ENCODE measurements at regions not wholly inside any gene's neighbourhood (a gene's known extent, or its start where the extent isn't known, plus 50 kb on each side); places are given as distances from the start of the nearest gene placed in this dataset.

GRCh38 chr11:103703954-103704353, 332.5 kb upstream of the DDI1 start:
- 83 to 88% methylated on average over 6 of the region's 6 CpGs for WGBS, 2 donors
- H3K4me3 ChIP-seq (ENCODE audit: low read depth, poor library complexity, severe bottlenecking): no peak overlapping the region
- DNase-seq (ENCODE audit: low spot score in 2 of 2): no peak
- TF ChIP-seq POLR2A (IDR thresholded peaks at IDR 0.05) (no peak), CTCF (IDR thresholded peaks at IDR 0.05) (no peak)
- intact Hi-C loops (cut with DNase I; ENCODE audit: low total_unique reads): no loop called here

GRCh38 chr11:103705642-103706041, 330.8 kb upstream of the DDI1 start:
- 84 to 89% methylated on average over 2 of the region's 2 CpGs for WGBS, 2 donors
- H3K4me3 ChIP-seq (ENCODE audit: low read depth, poor library complexity, severe bottlenecking): no peak overlapping the region
- no peak for TF ChIP-seq CTCF (IDR thresholded peaks at IDR 0.05)
- TF ChIP-seq POLR2A (IDR thresholded peaks at IDR 0.05): no peak
- intact Hi-C loops (cut with DNase I; ENCODE audit: low total_unique reads): no loop called here
- DNase-seq (ENCODE audit: low spot score in 2 of 2): no peak

GRCh38 chr11:103709371-103709770, 327.1 kb upstream of the DDI1 start:
- no peak overlapping the region for H3K4me3 ChIP-seq (ENCODE audit: low read depth, poor library complexity, severe bottlenecking)
- DNase-seq (ENCODE audit: low spot score in 2 of 2): no peak
- TF ChIP-seq CTCF (IDR thresholded peaks at IDR 0.05): no peak
- TF ChIP-seq POLR2A (IDR thresholded peaks at IDR 0.05): no peak
- intact Hi-C loops (cut with DNase I; ENCODE audit: low total_unique reads): no loop called here
- 46 to 50% methylated on average over 2 of the region's 2 CpGs for WGBS, 2 donors

GRCh38 chr11:103714246-103714645, 322.2 kb upstream of the DDI1 start:
- intact Hi-C loops (cut with DNase I; ENCODE audit: low total_unique reads): no loop called here

GRCh38 chr11:103716363-103716762, 320.1 kb upstream of the DDI1 start:
- DNase-seq (ENCODE audit: low spot score in 2 of 2): no peak
- TF ChIP-seq CTCF (IDR thresholded peaks at IDR 0.05) (no peak), POLR2A (IDR thresholded peaks at IDR 0.05) (no peak)
- intact Hi-C loops (cut with DNase I; ENCODE audit: low total_unique reads): no loop called here
- H3K4me3 ChIP-seq (ENCODE audit: low read depth, poor library complexity, severe bottlenecking): no peak overlapping the region
- WGBS, 2 donors: 82 to 87% methylated on average over 3 of the region's 3 CpGs

More at GRCh38 chr11:103714246-103714645, 322.2 kb upstream of the DDI1 start:
- no peak for DNase-seq (ENCODE audit: low spot score in 2 of 2)
- TF ChIP-seq POLR2A (IDR thresholded peaks at IDR 0.05): no peak
- no peak for TF ChIP-seq CTCF (IDR thresholded peaks at IDR 0.05)
- no peak overlapping the region for H3K4me3 ChIP-seq (ENCODE audit: low read depth, poor library complexity, severe bottlenecking)

- no peak for TF ChIP-seq POLR2A (IDR thresholded peaks at IDR 0.05)
- TF ChIP-seq CTCF (IDR thresholded peaks at IDR 0.05): no peak
- WGBS, 2 donors: 87 to 89% methylated on average over 4 of the region's 4 CpGs
- intact Hi-C loops (cut with DNase I; ENCODE audit: low total_unique reads): no loop called here
- no peak for DNase-seq (ENCODE audit: low spot score in 2 of 2)
- no peak overlapping the region for H3K4me3 ChIP-seq (ENCODE audit: low read depth, poor library complexity, severe bottlenecking)
Measured at GRCh38 chr11:103727262-103727661, 309.2 kb upstream of the DDI1 start.

All from lower leg skin (tissue), 4 donors.